Loucy (cell line): ENCODE measurements at regions not wholly inside any gene's neighbourhood (a gene's known extent, or its start where the extent isn't known, plus 50 kb on each side); places are given as distances from the start of the nearest gene placed in this dataset.

Source experiments
- H2AFZ ChIP-seq: fragments of 200-600 bp; sonication (generic); 2 replicates; pipeline ENCODE4 v1.6.0; 2016; ENCODE audit warnings: antibody characterized with exemption, mild to moderate bottlenecking, low read length, moderate library complexity
- H3F3A ChIP-seq: fragments of 200-600 bp; 2 replicates; pipeline ENCODE4 v1.6.0; 2016; ENCODE audit warnings: antibody characterized with exemption, low read depth, mild to moderate bottlenecking
- H3K27me3 ChIP-seq: fragments of 200-600 bp; sonication (generic); 2 replicates; pipeline ENCODE4 v1.6.1; 2014; ENCODE audit warnings: low read length, mild to moderate bottlenecking; ENCODE audit not compliant: insufficient read depth, poor library complexity, severe bottlenecking
- H3K36me3 ChIP-seq: fragments of 200-600 bp; sonication (generic); 2 replicates; pipeline ENCODE4 v1.6.1; 2016; ENCODE audit warnings: low read length; ENCODE audit not compliant: insufficient read depth
- H3K4me1 ChIP-seq: fragments of 200-600 bp; sonication (generic); 2 replicates; pipeline ENCODE4 v1.5.1; 2014; ENCODE audit warnings: low read length, mild to moderate bottlenecking; ENCODE audit not compliant: insufficient read depth, poor library complexity, severe bottlenecking
- H3K4me2 ChIP-seq: fragments of 200-600 bp; sonication (generic); 2 replicates; pipeline ENCODE4 v1.6.0; 2014; ENCODE audit warnings: antibody characterized with exemption, low read length, low read depth, mild to moderate bottlenecking; ENCODE audit not compliant: poor library complexity, severe bottlenecking
- H3K4me3 ChIP-seq: fragments of 200-600 bp; sonication (generic); 2 replicates; pipeline ENCODE4 v1.5.1; 2014; ENCODE audit warnings: low read length, mild to moderate bottlenecking, mixed read lengths; ENCODE audit not compliant: poor library complexity, severe bottlenecking
- H3K79me2 ChIP-seq: fragments of 200-600 bp; sonication (generic); 2 replicates; pipeline ENCODE4 v1.6.1; 2014; ENCODE audit warnings: low read length; ENCODE audit not compliant: insufficient read depth
- H3K9ac ChIP-seq: fragments of 200-600 bp; sonication (generic); 2 replicates; pipeline ENCODE4 v1.6.0; 2014; ENCODE audit warnings: mild to moderate bottlenecking, low read depth, low read length, moderate library complexity; ENCODE audit not compliant: poor library complexity, severe bottlenecking
- H3K9me2 ChIP-seq: fragments of 200-600 bp; sonication (generic); replicated peaks from 2 replicates; pipeline ENCODE4 v1.6.1; 2016; ENCODE audit warnings: low read depth, low read length, mixed read lengths
- H3K9me3 ChIP-seq: fragments of 200-600 bp; sonication (generic); 2 replicates; pipeline ENCODE4 v1.6.1; 2014; ENCODE audit warnings: mild to moderate bottlenecking, antibody characterized with exemption, low read length, low read depth; ENCODE audit not compliant: insufficient read depth
- H4K20me1 ChIP-seq: fragments of 200-600 bp; sonication (generic); 2 replicates; pipeline ENCODE4 v1.6.0; 2014; ENCODE audit warnings: antibody characterized with exemption, low read length, mild to moderate bottlenecking; ENCODE audit not compliant: insufficient read depth, poor library complexity, severe bottlenecking
- EZH2phosphoT487 ChIP-seq: fragments of 200-600 bp; IDR thresholded peaks from 2 replicates; pipeline ENCODE4 v1.6.1; 2018; ENCODE audit warnings: antibody characterized with exemption, mild to moderate bottlenecking, moderate library complexity, borderline replicate concordance
- TF ChIP-seq, protein P1 (sequence below): fragments of 200-600 bp; sonication (generic); conservative IDR thresholded peaks from 2 replicates; pipeline ENCODE4 v1.5.1; 2014; ENCODE audit warnings: mild to moderate bottlenecking, antibody characterized with exemption, low read length

DNA sequence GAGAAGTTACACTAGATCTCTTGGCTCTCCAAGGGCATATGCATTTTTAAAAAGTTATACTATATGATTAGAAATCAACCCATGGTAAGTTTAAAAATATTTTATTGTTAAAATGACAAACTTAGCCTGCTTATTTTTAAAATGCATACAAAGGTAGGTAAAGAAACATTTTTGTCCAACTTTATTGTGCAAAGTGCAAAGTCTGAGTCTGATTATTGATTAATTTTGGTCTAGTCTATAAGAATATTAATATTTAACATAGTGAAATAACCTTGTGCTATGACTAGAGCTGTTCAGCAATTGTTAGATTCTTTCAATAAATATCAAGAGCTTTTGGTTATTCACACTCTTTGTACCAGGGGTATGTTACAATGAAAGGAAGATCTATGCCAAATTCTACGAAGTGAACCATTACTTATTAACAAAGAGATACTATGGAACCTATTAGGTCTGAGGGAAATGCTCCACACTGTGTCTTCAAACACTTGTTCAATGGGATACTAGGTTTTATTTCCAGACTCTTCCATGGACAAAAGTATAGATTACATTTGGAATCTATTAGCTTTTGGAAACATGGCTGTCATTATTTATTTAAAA is 70.4 kb downstream of the DIPK2A start:
- Histone ChIP-seq H3K4me1 (no peaks in the 10 kb centered on the region), H4K20me1 (no peaks in the 10 kb centered on the region), H3K79me2 (no peaks in the 10 kb centered on the region), H3K9ac (no peak overlapping the region), H3K4me3 (no peak overlapping the region), H3K27me3 (no peaks in the 10 kb centered on the region), H2AFZ (no peak overlapping the region), H3K36me3 (no peaks in the 10 kb centered on the region), H3K9me2 (no peaks in the 10 kb centered on the region), H3K4me2 (no peak overlapping the region), H3F3A (no peaks in the 10 kb centered on the region), H3K9me3 (no peaks in the 10 kb centered on the region)
- no peak for TF ChIP-seq EZH2phosphoT487
- TF ChIP-seq, protein P1, sequence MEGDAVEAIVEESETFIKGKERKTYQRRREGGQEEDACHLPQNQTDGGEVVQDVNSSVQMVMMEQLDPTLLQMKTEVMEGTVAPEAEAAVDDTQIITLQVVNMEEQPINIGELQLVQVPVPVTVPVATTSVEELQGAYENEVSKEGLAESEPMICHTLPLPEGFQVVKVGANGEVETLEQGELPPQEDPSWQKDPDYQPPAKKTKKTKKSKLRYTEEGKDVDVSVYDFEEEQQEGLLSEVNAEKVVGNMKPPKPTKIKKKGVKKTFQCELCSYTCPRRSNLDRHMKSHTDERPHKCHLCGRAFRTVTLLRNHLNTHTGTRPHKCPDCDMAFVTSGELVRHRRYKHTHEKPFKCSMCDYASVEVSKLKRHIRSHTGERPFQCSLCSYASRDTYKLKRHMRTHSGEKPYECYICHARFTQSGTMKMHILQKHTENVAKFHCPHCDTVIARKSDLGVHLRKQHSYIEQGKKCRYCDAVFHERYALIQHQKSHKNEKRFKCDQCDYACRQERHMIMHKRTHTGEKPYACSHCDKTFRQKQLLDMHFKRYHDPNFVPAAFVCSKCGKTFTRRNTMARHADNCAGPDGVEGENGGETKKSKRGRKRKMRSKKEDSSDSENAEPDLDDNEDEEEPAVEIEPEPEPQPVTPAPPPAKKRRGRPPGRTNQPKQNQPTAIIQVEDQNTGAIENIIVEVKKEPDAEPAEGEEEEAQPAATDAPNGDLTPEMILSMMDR, result no peak

DNA sequence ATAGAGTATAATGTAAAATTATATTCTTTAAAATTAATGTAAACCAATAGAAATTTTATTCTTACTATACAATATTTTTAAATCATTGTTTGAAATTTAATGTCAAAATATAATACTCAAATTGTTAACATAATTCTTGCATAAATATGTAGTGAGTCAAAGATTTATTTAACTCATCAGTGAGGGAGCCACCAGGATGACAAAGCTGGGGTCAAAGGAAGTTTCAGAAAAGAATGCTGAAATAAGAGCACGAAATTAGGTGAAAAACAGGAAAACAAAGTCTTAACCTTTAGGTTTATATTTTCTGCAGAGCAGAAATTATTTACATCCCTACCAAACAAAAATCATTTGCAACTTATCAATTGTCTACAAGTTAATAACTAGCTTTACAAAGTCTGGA is 74.1 kb downstream of the DIPK2A start:
- Histone ChIP-seq H3K4me3 (no peak overlapping the region), H2AFZ (no peak overlapping the region), H3K27me3 (no peaks in the 10 kb centered on the region), H3K79me2 (no peaks in the 10 kb centered on the region), H4K20me1 (no peaks in the 10 kb centered on the region), H3K36me3 (no peaks in the 10 kb centered on the region), H3K4me1 (no peaks in the 10 kb centered on the region), H3F3A (no peaks in the 10 kb centered on the region), H3K9ac (no peak overlapping the region), H3K9me2 (no peaks in the 10 kb centered on the region), H3K4me2 (no peak overlapping the region), H3K9me3 (no peaks in the 10 kb centered on the region)
- no peak for TF ChIP-seq EZH2phosphoT487
- TF ChIP-seq, protein P1, result no peak

DNA sequence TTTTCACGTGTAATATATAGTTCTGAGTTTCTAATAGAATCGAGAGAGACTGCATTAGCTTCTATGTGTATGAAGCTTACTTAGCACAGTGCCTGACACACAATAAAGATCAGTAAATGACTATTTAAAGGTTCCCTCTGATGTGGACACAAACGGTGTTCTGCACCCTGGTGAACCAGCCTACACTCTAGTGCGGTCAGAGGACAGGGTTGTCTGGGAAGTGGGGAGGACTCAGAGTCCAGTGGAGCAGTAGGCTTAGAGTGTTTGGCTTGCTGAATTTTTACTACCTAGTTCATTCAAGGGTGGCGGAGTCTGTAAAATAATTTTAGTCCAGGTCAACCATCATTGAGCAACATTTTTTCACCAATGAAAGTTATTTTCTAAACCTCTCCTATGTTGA is 77.8 kb downstream of the DIPK2A start:
- H3K36me3 ChIP-seq, result no peaks in the 10 kb centered on the region
- no peak overlapping the region for H3K4me2 ChIP-seq
- H3K79me2 ChIP-seq, result no peaks in the 10 kb centered on the region
- H3K9ac ChIP-seq, result no peak overlapping the region
- no peaks in the 10 kb centered on the region for H3K27me3 ChIP-seq
- H3K4me3 ChIP-seq, result no peak overlapping the region
- H3K4me1 ChIP-seq, result no peaks in the 10 kb centered on the region
- H4K20me1 ChIP-seq, result no peaks in the 10 kb centered on the region
- H3F3A ChIP-seq, result no peaks in the 10 kb centered on the region
- H3K9me2 ChIP-seq, result no peaks in the 10 kb centered on the region; the same call in 1 of the 2 replicates
- H3K9me3 ChIP-seq, result no peaks in the 10 kb centered on the region
- H2AFZ ChIP-seq, result no peak overlapping the region
- TF ChIP-seq, protein P1, result no peak
- TF ChIP-seq EZH2phosphoT487, result no peak
